GM21381 (cell line): ENCODE measurements at regions not wholly inside any gene's neighbourhood (a gene's known extent, or its start where the extent isn't known, plus 50 kb on each side); places are given as distances from the start of the nearest gene placed in this dataset.

ENCODE experiments used
- ATAC-seq: cut with Tn5 transposase; IDR thresholded peaks from one replicate; pipeline ENCODE4 v1.9.1; 2021; ENCODE audit warnings: mild to moderate bottlenecking, moderate library complexity; ENCODE audit not compliant: unreplicated experiment

- ATAC-seq: no peak
Measured at GRCh38 chr19:28521614-28522544, 691.1 kb downstream of the UQCRFS1 start.

- no peak for ATAC-seq
Measured at GRCh38 chr19:28520998-28521568, 691.9 kb downstream of the UQCRFS1 start.

GRCh38 chr19:28519952-28520861, 692.7 kb downstream of the UQCRFS1 start:
- no peak for ATAC-seq

GRCh38 chr19:28519218-28519779, 693.7 kb downstream of the UQCRFS1 start:
- ATAC-seq: no peak

GRCh38 chr19:28516415-28516872, 696.5 kb downstream of the UQCRFS1 start:
- ATAC-seq: no peak

- ATAC-seq: no peak
Measured at GRCh38 chr19:28514166-28514565, 698.8 kb downstream of the UQCRFS1 start.

- ATAC-seq: no peak
Measured at GRCh38 chr19:28511655-28512054, 701.3 kb downstream of the UQCRFS1 start.

GRCh38 chr19:28509079-28509895, 703.7 kb downstream of the UQCRFS1 start:
- no peak for ATAC-seq

- ATAC-seq: no peak
Measured at GRCh38 chr19:28508666-28509065, 704.3 kb downstream of the UQCRFS1 start.

- no peak for ATAC-seq
Measured at GRCh38 chr19:28505933-28506332, 707.0 kb downstream of the UQCRFS1 start.

GRCh38 chr19:28505134-28505533, 707.8 kb downstream of the UQCRFS1 start:
- ATAC-seq: no peak

- ATAC-seq: no peak
Measured at GRCh38 chr19:28504727-28505126, 708.2 kb downstream of the UQCRFS1 start.

- no peak for ATAC-seq
Measured at GRCh38 chr19:28504139-28504538, 708.8 kb downstream of the UQCRFS1 start.

GRCh38 chr19:28502879-28503734, 709.8 kb downstream of the UQCRFS1 start:
- no peak for ATAC-seq

GRCh38 chr19:28501976-28502375, 711.0 kb downstream of the UQCRFS1 start:
- no peak for ATAC-seq

GRCh38 chr19:28500982-28501630, 711.8 kb downstream of the UQCRFS1 start:
- ATAC-seq: no peak

- no peak for ATAC-seq
Measured at GRCh38 chr19:28500296-28500695, 712.7 kb downstream of the UQCRFS1 start.

- no peak for ATAC-seq
Measured at GRCh38 chr19:28498404-28498976, 714.5 kb downstream of the UQCRFS1 start.
